ENCODE measurements at regions not wholly inside any gene's neighbourhood (a gene's known extent, or its start where the extent isn't known, plus 50 kb on each side); places are given as distances from the start of the nearest gene placed in this dataset.

- TF ChIP-seq POLR2AphosphoS5 (IDR thresholded peaks at IDR 0.05): no peak
- TF ChIP-seq CTCF (IDR thresholded peaks at IDR 0.05): no peak
Measured at GRCh38 chr10:78780551-78780961, 288.2 kb upstream of the ZMIZ1 start.
